Frontal cortex (tissue), 3 donors: ENCODE measurements at regions not wholly inside any gene's neighbourhood (a gene's known extent, or its start where the extent isn't known, plus 50 kb on each side); places are given as distances from the start of the nearest gene placed in this dataset.
A peak's percentile ranks its signal among the peaks of the same experiment; 100 is the strongest.
"Not testable (repeated sequence)": the region's sequence is repeated elsewhere in the genome, so short reads cannot be mapped to it uniquely, and the experiment has no call there.

Experiments
- DNase-seq, 2 donors: peaks; one replicate each; pipeline ENCODE4 v3.0.0; 2012; ENCODE audit warnings: low spot score in 2 of 2
- FAIRE-seq: peaks from 2 replicates; lab custom pipeline; 2012; peaks lifted over from hg19 to GRCh38; lab: Jason Lieb, UNC
- donor health status: control.
- donor health status: control.
- donor health status: control.

- no peak for DNase-seq
- no peak for FAIRE-seq
Measured at GRCh38 chr12:23128462-23128861, 503.5 kb downstream of the ETNK1 start.

- DNase-seq = no peak
- no peak for FAIRE-seq
Measured at GRCh38 chr12:23132357-23132756, 507.4 kb downstream of the ETNK1 start.

- no peak for DNase-seq
- no peak for FAIRE-seq
Measured at GRCh38 chr12:23133471-23133870, 508.5 kb downstream of the ETNK1 start.

GRCh38 chr12:23139026-23139425 is 514.1 kb downstream of the ETNK1 start:
- DNase-seq (no peak), FAIRE-seq (no peak)

- FAIRE-seq = no peak
Measured at GRCh38 chr12:23140710-23141109, 515.7 kb downstream of the ETNK1 start.

GRCh38 chr12:23141335-23141734 is 516.4 kb downstream of the ETNK1 start:
- no peak for FAIRE-seq
- no peak for DNase-seq

More at GRCh38 chr12:23140710-23141109, 515.7 kb downstream of the ETNK1 start:
- no peak for DNase-seq

- FAIRE-seq, DNase-seq: not testable (repeated sequence)
Measured at GRCh38 chr12:23146070-23146469, 521.1 kb downstream of the ETNK1 start.

- FAIRE-seq (peak; percentile 10), DNase-seq (no peak)
Measured at GRCh38 chr12:23168459-23168858, 543.5 kb downstream of the ETNK1 start.

GRCh38 chr12:23169012-23169695 is 544.2 kb downstream of the ETNK1 start:
- FAIRE-seq (no peak), DNase-seq (no peak)

GRCh38 chr12:23169696-23170013 is 544.7 kb downstream of the ETNK1 start:
- DNase-seq (no peak), FAIRE-seq (no peak)

- FAIRE-seq (no peak), DNase-seq (no peak)
Measured at GRCh38 chr12:23174917-23175316, 549.9 kb downstream of the ETNK1 start.

- DNase-seq = no peak
- no peak for FAIRE-seq
Measured at GRCh38 chr12:23185346-23185745, 560.4 kb downstream of the ETNK1 start.

GRCh38 chr12:23186950-23187349 is 562.0 kb downstream of the ETNK1 start:
- no peak for DNase-seq

GRCh38 chr12:23193552-23193951 is 568.6 kb downstream of the ETNK1 start:
- FAIRE-seq (no peak), DNase-seq (no peak)

More at GRCh38 chr12:23186950-23187349, 562.0 kb downstream of the ETNK1 start:
- no peak for FAIRE-seq

- DNase-seq (no peak), FAIRE-seq (no peak)
Measured at GRCh38 chr12:23197266-23197665, 572.3 kb downstream of the ETNK1 start.

- FAIRE-seq = no peak
- DNase-seq = no peak
Measured at GRCh38 chr12:23202728-23203127, 577.8 kb downstream of the ETNK1 start.

- FAIRE-seq = peak; percentile 73
- peak; percentile 7 to 24 for DNase-seq
Measured at GRCh38 chr12:23204933-23205778, 580.2 kb downstream of the ETNK1 start.

- no peak for FAIRE-seq
- DNase-seq = no peak
Measured at GRCh38 chr12:23209793-23210192, 584.8 kb downstream of the ETNK1 start.

GRCh38 chr12:23210573-23210972 is 585.6 kb downstream of the ETNK1 start:
- no peak for FAIRE-seq
- DNase-seq = no peak

GRCh38 chr12:23211384-23212320 is 586.7 kb downstream of the ETNK1 start:
- DNase-seq = no peak
- FAIRE-seq = no peak
